Right ventricle myocardium inferior (tissue), 1 donor: ENCODE measurements at regions not wholly inside any gene's neighbourhood (a gene's known extent, or its start where the extent isn't known, plus 50 kb on each side); places are given as distances from the start of the nearest gene placed in this dataset.

Experiments
- ATAC-seq: fragments of 200-7000 bp; cut with Tn5 transposase; one replicate; pipeline ENCODE4 v1.9.1; 2020; ENCODE audit warnings: mild to moderate bottlenecking, moderate library complexity
- DNase-seq: peaks from one replicate; pipeline ENCODE4 v3.0.0; 2021; ENCODE audit errors: missing footprints
- intact Hi-C: fragments of 100-400 bp; cut with DNase I; formaldehyde crosslinking; loops from one replicate; pipeline ENCODE4 v1.11.0; 2022
- donor health status: DM: no; HTN: yes; CAD: no; lungs with severe emphysema.

DNA sequence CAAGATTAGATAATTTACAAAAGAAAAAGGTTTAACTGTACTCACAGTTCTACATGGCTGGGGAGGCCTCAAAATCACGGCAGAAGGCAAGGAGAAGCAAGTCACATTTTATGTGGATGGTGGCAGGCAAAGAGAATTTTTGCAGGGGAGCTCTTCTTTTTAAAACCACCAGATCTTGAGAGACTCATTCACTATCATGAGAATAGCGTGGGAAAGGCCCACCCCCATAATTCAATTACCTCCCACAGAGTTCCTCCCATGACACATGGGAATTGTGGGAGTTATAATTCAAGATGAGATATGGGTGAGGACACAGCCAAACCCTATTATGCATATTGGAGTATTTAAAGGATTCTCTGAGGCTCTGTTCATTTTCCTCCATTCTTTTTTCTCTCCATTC lies 138.7 kb upstream of the CADM2 start:
- intact Hi-C loops = no loop called here
- ATAC-seq (no peak), DNase-seq (no peak)

DNA sequence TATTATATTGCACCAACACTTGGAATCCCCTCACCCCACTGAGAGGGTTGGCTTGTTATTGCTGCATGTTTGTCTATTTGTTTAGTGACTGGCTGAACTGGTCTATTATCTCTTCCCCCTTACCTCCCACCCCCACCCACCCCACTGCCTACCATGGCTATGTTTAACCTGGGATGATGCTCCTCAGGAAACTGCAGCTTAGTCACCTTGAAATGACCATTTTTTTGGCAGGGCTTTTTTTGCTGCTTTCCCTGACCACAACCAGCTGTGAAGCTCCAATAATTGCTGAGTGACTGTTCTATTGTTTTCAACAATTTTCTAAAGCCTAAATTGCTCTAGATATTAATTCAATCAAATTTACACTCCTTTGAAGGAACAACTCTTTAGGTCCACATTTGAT lies 137.9 kb upstream of the CADM2 start:
- DNase-seq (no peak), ATAC-seq (no peak)
- intact Hi-C loops = no loop called here

DNA sequence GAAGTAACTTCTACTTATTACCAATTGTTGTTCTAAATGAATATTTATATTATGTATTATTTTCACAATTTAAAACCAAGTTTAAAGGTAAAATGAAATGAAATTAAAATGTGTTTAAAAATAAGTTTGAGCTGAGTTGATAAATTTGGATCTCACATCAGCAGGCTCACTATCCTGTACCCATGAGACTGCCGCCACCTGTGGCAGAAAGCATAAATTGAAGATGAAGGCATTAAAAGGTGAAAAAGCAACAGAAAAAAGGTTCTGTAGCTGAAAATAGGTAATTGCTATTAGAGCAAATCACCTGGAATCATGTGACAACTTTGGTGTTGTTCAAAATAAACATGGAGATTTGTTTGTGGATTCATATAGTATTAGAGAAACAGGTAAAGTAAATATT lies 133.0 kb upstream of the CADM2 start:
- ATAC-seq = no peak
- intact Hi-C loops = no loop called here
- no peak for DNase-seq

GRCh38 chr3:84830476-84830875 lies 128.3 kb upstream of the CADM2 start:
- intact Hi-C loops = no loop called here
- DNase-seq (no peak), ATAC-seq (no peak)

DNA sequence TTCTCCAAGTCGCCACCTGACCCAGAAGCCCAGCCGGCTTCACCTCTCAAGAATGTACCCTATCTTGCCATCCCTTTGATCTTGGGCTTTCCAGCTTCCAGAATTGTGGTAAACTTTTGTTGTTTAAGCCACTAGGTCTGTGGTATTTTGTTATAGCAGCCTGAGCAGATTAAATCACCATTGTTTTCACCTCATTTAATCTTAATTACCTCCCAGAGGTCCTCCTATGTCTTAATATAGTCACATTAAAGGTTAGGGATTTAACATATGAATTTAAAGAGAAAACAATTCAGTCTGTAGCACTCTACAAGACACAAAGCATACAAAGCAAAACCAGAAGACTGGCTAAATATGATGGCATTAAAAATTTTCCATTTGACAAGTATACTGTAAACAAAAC lies 123.4 kb upstream of the CADM2 start:
- intact Hi-C loops = no loop called here
- no peak for DNase-seq
- no peak for ATAC-seq

- DNase-seq (no peak), ATAC-seq (no peak)
- intact Hi-C loops = no loop called here
These were observed 121.8 kb upstream of the CADM2 start for GRCh38 chr3:84836961-84837360.

- no peak for DNase-seq
- no peak for ATAC-seq
- intact Hi-C loops = no loop called here
These were observed 81.7 kb upstream of the CADM2 start for GRCh38 chr3:84877092-84877491.

GRCh38 chr3:84881288-84881687 lies 77.5 kb upstream of the CADM2 start:
- DNase-seq = no peak
- no peak for ATAC-seq
- intact Hi-C loops = no loop called here

GRCh38 chr3:84885199-84885882 lies 73.4 kb upstream of the CADM2 start:
- ATAC-seq (no peak), DNase-seq (no peak)
- intact Hi-C loops = no loop called here

DNA sequence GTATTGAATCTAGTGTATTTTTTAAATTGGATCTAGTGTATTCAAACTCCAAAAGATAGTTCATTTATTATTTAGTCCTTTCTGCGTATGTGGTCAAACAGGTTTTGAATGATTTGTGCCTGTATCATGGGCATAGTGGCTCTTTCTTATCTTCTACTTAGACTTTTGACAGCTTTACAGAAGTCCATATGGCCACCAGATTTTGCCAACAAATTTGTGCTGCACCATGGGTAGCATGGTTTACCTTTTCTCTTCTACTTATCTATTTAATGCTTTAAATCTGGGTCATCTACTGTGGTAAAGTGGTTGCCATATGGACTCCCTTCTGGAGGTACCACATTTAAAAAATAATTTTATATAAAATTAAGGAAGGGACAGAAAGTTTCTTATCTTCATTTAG lies 66.9 kb upstream of the CADM2 start:
- intact Hi-C loops = no loop called here
- ATAC-seq = no peak

GRCh38 chr3:84893211-84893610 lies 65.6 kb upstream of the CADM2 start:
- DNase-seq (no peak), ATAC-seq (no peak)
- intact Hi-C loops = no loop called here

More for the DNA sequence above, 66.9 kb upstream of the CADM2 start:
- no peak for DNase-seq

- no peak for ATAC-seq
- intact Hi-C loops = no loop called here
- DNase-seq = no peak
These were observed 54.6 kb upstream of the CADM2 start for GRCh38 chr3:84904212-84904611.

DNA sequence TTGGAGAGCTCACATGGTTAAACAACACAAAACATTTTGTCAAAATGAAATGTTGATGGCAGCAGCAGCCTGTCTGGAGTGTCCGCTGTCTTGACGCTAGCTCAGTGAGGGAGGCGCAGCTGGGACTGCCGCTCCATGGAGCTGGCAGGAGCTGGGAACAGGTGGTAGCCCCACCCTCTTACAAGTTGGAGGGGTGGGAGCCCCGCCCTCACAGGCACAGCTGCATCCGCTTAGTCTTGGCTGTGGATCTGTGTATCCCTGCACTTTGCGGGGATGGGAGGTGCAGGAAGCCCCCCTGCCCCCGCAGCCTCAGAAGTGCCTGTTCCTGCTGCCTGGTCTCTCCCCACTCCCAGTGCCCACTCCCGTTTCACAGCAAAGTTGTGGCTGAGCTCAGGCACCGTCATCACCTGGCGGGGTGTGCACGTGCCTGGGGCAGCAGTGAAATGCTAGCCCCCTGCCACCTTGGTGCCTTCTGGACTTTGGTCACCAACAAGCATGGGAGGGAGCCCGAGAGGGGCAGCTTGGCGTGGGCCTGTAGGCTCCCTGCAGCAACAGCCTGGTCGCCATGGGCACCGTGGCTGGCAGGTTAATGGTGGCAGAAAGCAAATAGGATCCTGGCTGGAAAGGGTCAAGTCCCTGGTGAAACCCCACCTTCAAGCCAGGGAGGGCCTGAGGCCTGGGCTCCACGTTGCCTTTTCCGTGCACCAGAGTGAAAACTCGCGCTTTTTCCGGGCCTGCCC lies 53.8 kb upstream of the CADM2 start:
- intact Hi-C loops = no loop called here
- no peak for DNase-seq
- no peak for ATAC-seq

GRCh38 chr3:84905556-84905920 lies 53.3 kb upstream of the CADM2 start:
- no peak for DNase-seq
- intact Hi-C loops = no loop called here
- ATAC-seq = no peak

DNA sequence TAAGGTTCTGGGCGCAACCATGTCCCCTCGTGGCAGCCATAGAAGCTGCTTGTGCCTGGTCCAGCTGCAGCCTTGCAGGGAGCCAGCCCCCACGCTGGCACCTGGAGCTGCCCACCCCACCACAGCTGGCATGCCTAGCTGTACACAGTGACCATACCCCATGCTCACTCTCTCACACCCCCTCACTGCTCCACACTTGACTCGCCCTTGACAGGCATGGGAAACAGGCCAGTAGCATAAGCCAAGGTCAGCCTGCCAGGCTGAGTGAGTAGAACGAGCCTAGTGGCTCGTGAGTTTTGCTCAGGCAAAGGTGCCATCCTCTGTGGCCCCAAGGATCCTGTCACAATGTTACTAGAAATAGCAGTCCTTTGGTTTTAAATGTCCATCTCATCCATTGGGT lies 52.7 kb upstream of the CADM2 start:
- intact Hi-C loops = no loop called here
- ATAC-seq (no peak), DNase-seq (no peak)
